Cardiac muscle cell (in vitro differentiated cells and primary cell): ENCODE measurements at regions not wholly inside any gene's neighbourhood (a gene's known extent, or its start where the extent isn't known, plus 50 kb on each side); places are given as distances from the start of the nearest gene placed in this dataset.
"Not testable (repeated sequence)": the region's sequence is repeated elsewhere in the genome, so short reads cannot be mapped to it uniquely, and the experiment has no call there.

Source experiments
- DNase-seq, 2 donors: peaks; one replicate each; pipeline versions ENCODE4 v3.0.0 to v3.0.0-alpha.2; 2010 to 2017; ENCODE audit warnings: low read depth in 1 of 2, low spot score in 1 of 2
- H3K27ac ChIP-seq: fragments of 200-600 bp; sonication (generic); 2 replicates; pipeline ENCODE4 v1.5.1; 2016
- H3K27me3 ChIP-seq: fragments of 200-600 bp; sonication (generic); 2 replicates; pipeline ENCODE4 v1.6.0; 2016; ENCODE audit warnings: control low read depth
- H3K36me3 ChIP-seq: fragments of 200-600 bp; sonication (generic); 2 replicates; pipeline ENCODE4 v1.5.1; 2016; ENCODE audit warnings: control low read depth
- H3K4me1 ChIP-seq: fragments of 200-600 bp; sonication (generic); 2 replicates; pipeline ENCODE4 v1.8.1; 2017; ENCODE audit warnings: low read depth, mild to moderate bottlenecking, mixed run types
- H3K4me3 ChIP-seq: fragments of 200-600 bp; sonication (generic); 2 replicates; pipeline ENCODE4 v1.5.1; 2016; ENCODE audit warnings: mild to moderate bottlenecking
- H3K9me3 ChIP-seq: fragments of 200-600 bp; sonication (generic); 2 replicates; pipeline ENCODE4 v1.5.1; 2017; ENCODE audit warnings: low read depth, mild to moderate bottlenecking, control low read depth
- TF ChIP-seq, protein P1 (sequence below): IDR thresholded peaks from 2 replicates; pipeline ENCODE4 v1.5.1; 2012; ENCODE audit warnings: low read depth, mild to moderate bottlenecking, low read length

DNA sequence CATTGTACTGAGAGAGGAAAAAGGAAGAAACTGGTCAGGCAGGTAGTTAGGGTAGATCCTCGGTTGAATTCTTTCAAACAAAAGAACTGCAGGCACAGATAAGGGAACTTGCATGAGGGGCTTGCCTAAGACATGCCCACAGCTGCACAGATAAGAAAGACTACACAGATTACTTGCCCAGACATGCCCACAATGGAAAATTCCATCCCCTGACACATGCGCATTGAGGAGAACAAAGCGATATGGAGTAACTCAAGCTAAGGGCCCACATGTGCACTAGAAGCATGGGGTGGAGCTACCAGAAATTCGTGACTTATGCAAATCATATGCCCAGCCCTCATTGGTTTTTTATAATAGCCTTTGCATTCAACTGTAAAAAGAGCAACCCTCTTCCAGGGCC lies 181.3 kb upstream of the ZNF521 start:
- TF ChIP-seq, protein P1, sequence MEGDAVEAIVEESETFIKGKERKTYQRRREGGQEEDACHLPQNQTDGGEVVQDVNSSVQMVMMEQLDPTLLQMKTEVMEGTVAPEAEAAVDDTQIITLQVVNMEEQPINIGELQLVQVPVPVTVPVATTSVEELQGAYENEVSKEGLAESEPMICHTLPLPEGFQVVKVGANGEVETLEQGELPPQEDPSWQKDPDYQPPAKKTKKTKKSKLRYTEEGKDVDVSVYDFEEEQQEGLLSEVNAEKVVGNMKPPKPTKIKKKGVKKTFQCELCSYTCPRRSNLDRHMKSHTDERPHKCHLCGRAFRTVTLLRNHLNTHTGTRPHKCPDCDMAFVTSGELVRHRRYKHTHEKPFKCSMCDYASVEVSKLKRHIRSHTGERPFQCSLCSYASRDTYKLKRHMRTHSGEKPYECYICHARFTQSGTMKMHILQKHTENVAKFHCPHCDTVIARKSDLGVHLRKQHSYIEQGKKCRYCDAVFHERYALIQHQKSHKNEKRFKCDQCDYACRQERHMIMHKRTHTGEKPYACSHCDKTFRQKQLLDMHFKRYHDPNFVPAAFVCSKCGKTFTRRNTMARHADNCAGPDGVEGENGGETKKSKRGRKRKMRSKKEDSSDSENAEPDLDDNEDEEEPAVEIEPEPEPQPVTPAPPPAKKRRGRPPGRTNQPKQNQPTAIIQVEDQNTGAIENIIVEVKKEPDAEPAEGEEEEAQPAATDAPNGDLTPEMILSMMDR = no peak
- no peaks in the 10 kb centered on the region for H3K4me1 ChIP-seq
- no peak overlapping the region for H3K27ac ChIP-seq
- no peak overlapping the region for H3K4me3 ChIP-seq
- no peaks in the 10 kb centered on the region for H3K27me3 ChIP-seq
- H3K36me3 ChIP-seq = no peaks in the 10 kb centered on the region
- H3K9me3 ChIP-seq = no peaks in the 10 kb centered on the region
- DNase-seq = no peak

DNA sequence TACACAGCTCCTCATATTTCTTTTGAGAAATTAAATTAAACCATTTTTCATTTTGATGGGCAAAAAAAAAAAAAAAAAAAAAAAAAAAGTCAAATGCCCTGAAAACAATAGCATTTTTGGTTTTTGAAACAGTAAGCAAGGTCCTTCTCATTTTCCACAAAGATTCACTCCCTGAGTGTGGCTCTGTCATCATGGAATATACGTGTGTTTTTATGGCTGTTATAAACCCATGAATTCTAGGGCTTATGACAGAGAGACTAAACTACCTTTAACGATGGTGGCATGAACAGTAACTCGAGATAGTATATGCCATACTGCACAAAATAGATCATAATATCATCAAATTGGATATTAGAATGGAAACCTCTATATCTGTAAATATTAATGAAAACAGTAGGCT lies 179.2 kb upstream of the ZNF521 start:
- H3K27ac ChIP-seq = no peak overlapping the region
- H3K4me3 ChIP-seq = no peak overlapping the region
- no peaks in the 10 kb centered on the region for H3K4me1 ChIP-seq
- H3K36me3 ChIP-seq = no peaks in the 10 kb centered on the region
- H3K27me3 ChIP-seq = no peaks in the 10 kb centered on the region
- no peaks in the 10 kb centered on the region for H3K9me3 ChIP-seq
- TF ChIP-seq, protein P1 = no peak
- DNase-seq = no peak

DNA sequence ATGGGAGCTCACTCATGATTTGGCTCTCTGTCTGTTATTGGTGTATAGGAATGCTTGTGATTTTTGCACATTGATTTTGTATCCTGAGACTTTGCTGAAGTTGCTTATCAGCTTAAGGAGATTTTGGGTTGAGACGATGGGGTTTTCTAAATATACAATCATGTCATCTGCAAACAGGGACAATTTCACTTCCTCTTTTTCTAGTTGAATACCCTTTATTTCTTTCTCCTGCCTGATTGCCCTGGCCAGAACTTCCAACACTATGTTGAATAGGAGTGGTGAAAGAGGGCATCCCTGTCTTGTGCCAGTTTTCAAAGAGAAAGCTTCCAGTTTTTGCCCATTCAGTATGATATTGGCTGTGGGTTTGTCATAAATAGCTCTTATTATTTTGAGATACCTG lies 173.8 kb upstream of the ZNF521 start:
- not testable (repeated sequence) for H3K36me3 ChIP-seq, H3K4me3 ChIP-seq, H3K4me1 ChIP-seq, H3K27ac ChIP-seq, DNase-seq, H3K9me3 ChIP-seq, H3K27me3 ChIP-seq

DNA sequence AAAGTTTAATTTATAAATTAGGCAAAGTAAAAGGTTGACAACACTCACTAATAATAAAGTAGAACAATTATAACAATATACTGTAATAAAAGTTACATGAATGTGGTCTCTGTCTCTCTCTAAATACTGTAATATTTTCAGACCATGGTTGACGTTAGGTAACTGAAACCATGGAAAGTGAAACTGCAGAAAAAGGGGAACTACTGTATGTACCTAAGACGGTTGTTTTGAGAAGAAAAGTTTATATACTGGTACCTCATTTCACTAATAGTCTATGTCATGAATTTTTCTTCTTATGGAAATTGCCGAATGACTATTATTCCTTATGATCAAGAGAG lies 166.7 kb upstream of the ZNF521 start:
- no peaks in the 10 kb centered on the region for H3K4me1 ChIP-seq
- TF ChIP-seq, protein P1 = no peak
- no peak for DNase-seq
- H3K27ac ChIP-seq = no peak overlapping the region
- H3K27me3 ChIP-seq = no peaks in the 10 kb centered on the region
- H3K4me3 ChIP-seq = no peak overlapping the region
- H3K36me3 ChIP-seq = no peaks in the 10 kb centered on the region
- H3K9me3 ChIP-seq = no peaks in the 10 kb centered on the region

DNA sequence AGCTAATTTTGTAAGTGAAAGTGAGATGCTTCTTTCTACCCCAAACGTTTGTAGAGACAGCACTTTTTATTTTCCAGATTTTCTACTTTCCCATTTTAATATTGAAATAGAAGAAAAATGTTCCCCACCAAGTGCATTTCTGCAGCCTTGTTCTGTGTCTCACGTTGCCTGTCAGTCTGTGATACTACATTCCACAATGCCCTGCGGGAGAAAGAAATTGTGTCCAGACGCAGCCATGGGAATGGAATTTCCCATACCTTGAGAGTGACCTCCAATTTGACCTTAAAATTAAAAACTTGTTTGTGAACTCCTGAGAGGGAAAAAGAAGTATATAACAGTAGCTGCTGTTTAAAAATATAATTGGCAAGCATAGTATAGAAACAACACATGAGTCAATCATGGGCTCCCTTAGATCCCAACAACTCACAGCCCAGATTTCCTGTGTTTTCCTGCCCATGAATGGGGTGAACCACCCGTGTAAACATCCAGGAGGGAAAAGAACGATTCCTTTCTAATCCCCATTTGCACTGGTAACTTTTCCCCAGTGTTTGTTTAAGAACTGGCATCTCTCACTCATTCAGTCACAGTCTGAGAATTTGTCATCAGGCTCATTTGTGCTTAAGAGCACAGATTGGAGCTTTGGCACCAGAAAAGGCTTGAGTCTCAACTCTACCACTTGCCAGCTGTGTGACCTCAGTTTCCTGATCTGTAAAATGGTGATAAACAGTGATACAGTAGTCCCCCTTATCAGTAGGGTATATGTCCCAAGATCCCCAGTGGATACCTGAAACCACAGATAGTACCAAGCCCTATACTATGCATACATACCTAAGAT lies 166.1 kb upstream of the ZNF521 start:
- peak in 1 of 2 donors; percentile 55 for DNase-seq
- peak overlapping the region; percentile 7 for H3K27ac ChIP-seq
- no peaks in the 10 kb centered on the region for H3K36me3 ChIP-seq
- no peaks in the 10 kb centered on the region for H3K4me1 ChIP-seq
- no peaks in the 10 kb centered on the region for H3K9me3 ChIP-seq
- H3K27me3 ChIP-seq = no peaks in the 10 kb centered on the region
- TF ChIP-seq, protein P1 = no peak
- H3K4me3 ChIP-seq = no peak overlapping the region

DNA sequence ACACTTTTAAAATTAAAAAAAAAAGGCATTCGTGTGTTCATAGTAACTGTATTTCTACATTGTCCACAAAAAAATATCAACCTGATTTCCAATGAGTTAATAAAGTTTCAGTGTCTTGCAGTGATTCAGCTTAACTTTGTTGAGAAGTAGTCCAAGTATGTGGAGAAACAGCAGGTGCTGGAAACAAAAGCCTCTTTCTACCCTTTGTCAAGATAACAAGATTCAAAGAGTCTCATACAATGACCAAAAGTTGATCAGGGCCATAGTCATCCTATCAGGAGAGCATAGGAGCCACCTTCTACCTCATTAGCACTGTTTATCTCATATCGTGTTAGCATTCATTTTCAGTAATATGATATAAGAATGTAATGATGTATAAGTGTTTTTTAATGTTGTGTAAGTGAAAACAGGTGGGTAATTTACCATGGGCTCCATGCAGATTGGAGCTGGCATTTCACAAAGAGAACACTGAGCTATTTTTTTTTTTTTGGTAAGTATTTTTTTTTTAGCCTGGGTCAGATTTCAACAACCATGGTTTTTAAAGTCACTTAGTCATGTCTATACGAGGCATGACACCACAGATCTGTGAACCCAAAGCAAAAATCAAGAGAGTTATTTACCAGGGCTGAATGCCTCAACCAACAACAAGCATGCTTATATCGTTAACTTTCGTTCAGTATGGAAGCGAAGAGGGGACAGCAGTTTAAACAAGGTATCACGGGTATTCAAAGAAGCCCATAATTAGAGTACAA lies 165.0 kb upstream of the ZNF521 start:
- no peaks in the 10 kb centered on the region for H3K4me1 ChIP-seq
- H3K27me3 ChIP-seq = no peaks in the 10 kb centered on the region
- no peak for DNase-seq
- no peak overlapping the region for H3K27ac ChIP-seq
- no peaks in the 10 kb centered on the region for H3K9me3 ChIP-seq
- no peaks in the 10 kb centered on the region for H3K36me3 ChIP-seq
- no peak overlapping the region for H3K4me3 ChIP-seq
- TF ChIP-seq, protein P1 = no peak
